ENCODE measurements at regions not wholly inside any gene's neighbourhood (a gene's known extent, or its start where the extent isn't known, plus 50 kb on each side); places are given as distances from the start of the nearest gene placed in this dataset.

- no peak for DNase-seq
Observed at GRCh38 chr9:28774433-28775235, 1201.4 kb upstream of the C9orf72 start.

GRCh38 chr9:28779243-28779642 lies 1206.0 kb upstream of the C9orf72 start:
- no peak for DNase-seq

GRCh38 chr9:28781481-28781880 lies 1208.2 kb upstream of the C9orf72 start:
- no peak for DNase-seq

GRCh38 chr9:28782630-28783029 lies 1209.3 kb upstream of the C9orf72 start:
- DNase-seq, result no peak

- no peak for DNase-seq
Observed at GRCh38 chr9:28792716-28793115, 1219.4 kb upstream of the C9orf72 start.

- no peak for DNase-seq
Observed at GRCh38 chr9:28799876-28800275, 1226.6 kb upstream of the C9orf72 start.

- DNase-seq, result no peak
Observed at GRCh38 chr9:28801144-28801799, 1228.0 kb upstream of the C9orf72 start.

GRCh38 chr9:28805197-28805596 lies 1231.9 kb upstream of the C9orf72 start:
- no peak for DNase-seq

- DNase-seq, result no peak
Observed at GRCh38 chr9:28808042-28808441, 1234.8 kb upstream of the C9orf72 start.

- DNase-seq, result no peak
Observed at GRCh38 chr9:28810388-28811075, 1237.3 kb upstream of the C9orf72 start.

- no peak for DNase-seq
Observed at GRCh38 chr9:28820741-28821140, 1247.5 kb upstream of the C9orf72 start.

- no peak for DNase-seq
Observed at GRCh38 chr9:28821240-28821639, 1248.0 kb upstream of the C9orf72 start.

GRCh38 chr9:28824432-28824963 lies 1251.2 kb upstream of the C9orf72 start:
- DNase-seq, result no peak

GRCh38 chr9:28832168-28832770 lies 1259.0 kb upstream of the C9orf72 start:
- no peak for DNase-seq

GRCh38 chr9:28834156-28834555 lies 1260.9 kb upstream of the C9orf72 start:
- no peak for DNase-seq

GRCh38 chr9:28839778-28840430 lies 1266.6 kb upstream of the C9orf72 start:
- DNase-seq, result no peak

- no peak for DNase-seq
Observed at GRCh38 chr9:28841775-28842174, 1268.5 kb upstream of the C9orf72 start.

- DNase-seq, result no peak
Observed at GRCh38 chr9:28847331-28847730, 1274.0 kb upstream of the C9orf72 start.

- no peak for DNase-seq
Observed at GRCh38 chr9:28848671-28849070, 1275.4 kb upstream of the C9orf72 start.

- DNase-seq, result no peak
Observed at GRCh38 chr9:28853477-28853876, 1280.2 kb upstream of the C9orf72 start.

GRCh38 chr9:28866951-28867350 lies 1293.7 kb upstream of the C9orf72 start:
- DNase-seq, result no peak

GRCh38 chr9:28868228-28868990 lies 1295.1 kb upstream of the C9orf72 start:
- DNase-seq, result no peak
